Endothelial cell (in vitro differentiated cells): ENCODE measurements at regions not wholly inside any gene's neighbourhood (a gene's known extent, or its start where the extent isn't known, plus 50 kb on each side); places are given as distances from the start of the nearest gene placed in this dataset.
"Not testable (repeated sequence)": the region's sequence is repeated elsewhere in the genome, so short reads cannot be mapped to it uniquely, and the experiment has no call there.

Experiments used
- DNase-seq: peaks from one replicate; pipeline ENCODE4 v3.0.0; 2021; ENCODE audit warnings: low spot score
- H3K27ac Mint-ChIP-seq: one replicate; pipeline ENCODE4 v1.8.0; 2021; ENCODE audit warnings: mixed read lengths, inconsistent platforms; ENCODE audit not compliant: unreplicated experiment
- H3K27me3 Mint-ChIP-seq: one replicate; pipeline ENCODE4 v1.8.0; 2021; ENCODE audit warnings: mild to moderate bottlenecking, moderate library complexity, mixed read lengths, inconsistent platforms; ENCODE audit not compliant: unreplicated experiment
- H3K36me3 Mint-ChIP-seq: one replicate; pipeline ENCODE4 v1.8.0; 2021; ENCODE audit warnings: mild to moderate bottlenecking, low read depth, mixed read lengths, inconsistent platforms; ENCODE audit not compliant: unreplicated experiment
- H3K4me1 Mint-ChIP-seq: one replicate; pipeline ENCODE4 v1.8.0; 2021; ENCODE audit warnings: mild to moderate bottlenecking, mixed read lengths, inconsistent platforms; ENCODE audit not compliant: unreplicated experiment
- H3K4me3 Mint-ChIP-seq: one replicate; pipeline ENCODE4 v1.8.0; 2021; ENCODE audit warnings: mild to moderate bottlenecking, mixed read lengths, inconsistent platforms; ENCODE audit not compliant: unreplicated experiment
- H3K9me3 Mint-ChIP-seq: one replicate; pipeline ENCODE4 v1.8.0; 2021; ENCODE audit warnings: mixed read lengths, inconsistent platforms; ENCODE audit not compliant: unreplicated experiment
- CTCF ChIP-seq: fragments of 200-600 bp; sonication (generic); IDR thresholded peaks from one replicate; pipeline ENCODE4 v1.5.0; 2021; ENCODE audit warnings: antibody characterized with exemption; ENCODE audit not compliant: unreplicated experiment

GRCh38 chr4:134085496-134085895 lies 116.1 kb downstream of the PABPC4L start:
- H3K36me3 Mint-ChIP-seq: no peaks in the 10 kb centered on the region
- no peaks in the 10 kb centered on the region for H3K4me1 Mint-ChIP-seq
- DNase-seq: no peak
- no peak for TF ChIP-seq CTCF
- no peaks in the 10 kb centered on the region for H3K9me3 Mint-ChIP-seq
- H3K4me3 Mint-ChIP-seq: no peak overlapping the region
- no peaks in the 10 kb centered on the region for H3K27me3 Mint-ChIP-seq
- H3K27ac Mint-ChIP-seq: no peak overlapping the region

DNA sequence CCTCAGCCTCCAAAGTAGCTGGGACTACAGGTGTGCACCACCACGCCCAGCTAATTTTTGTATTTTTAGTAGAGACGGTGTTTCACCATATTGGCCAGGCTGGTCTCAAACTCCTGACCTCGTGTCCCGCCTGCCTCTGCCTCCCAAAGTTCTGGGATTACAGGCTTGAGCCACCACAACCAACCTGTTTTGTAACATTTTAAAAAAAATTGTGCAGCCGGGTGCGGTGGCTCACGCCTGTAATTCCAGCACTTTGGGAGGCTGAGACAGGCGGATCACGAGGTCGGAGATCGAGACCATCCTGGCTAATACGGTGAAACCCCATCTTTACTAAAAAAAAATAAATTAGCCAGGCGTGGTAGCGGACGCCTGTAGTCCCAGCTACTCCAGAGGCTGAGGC lies 122.5 kb downstream of the PABPC4L start:
- H3K27me3 Mint-ChIP-seq, H3K27ac Mint-ChIP-seq, DNase-seq, H3K36me3 Mint-ChIP-seq, H3K4me3 Mint-ChIP-seq, H3K9me3 Mint-ChIP-seq, H3K4me1 Mint-ChIP-seq: not testable (repeated sequence)

GRCh38 chr4:134078230-134078914 lies 123.2 kb downstream of the PABPC4L start:
- H3K27me3 Mint-ChIP-seq: peaks cover 2% of the 10 kb centered on the region
- no peak for TF ChIP-seq CTCF
- H3K27ac Mint-ChIP-seq: no peak overlapping the region
- no peaks in the 10 kb centered on the region for H3K36me3 Mint-ChIP-seq
- H3K9me3 Mint-ChIP-seq: no peaks in the 10 kb centered on the region
- H3K4me1 Mint-ChIP-seq: no peaks in the 10 kb centered on the region
- no peak overlapping the region for H3K4me3 Mint-ChIP-seq
- no peak for DNase-seq

DNA sequence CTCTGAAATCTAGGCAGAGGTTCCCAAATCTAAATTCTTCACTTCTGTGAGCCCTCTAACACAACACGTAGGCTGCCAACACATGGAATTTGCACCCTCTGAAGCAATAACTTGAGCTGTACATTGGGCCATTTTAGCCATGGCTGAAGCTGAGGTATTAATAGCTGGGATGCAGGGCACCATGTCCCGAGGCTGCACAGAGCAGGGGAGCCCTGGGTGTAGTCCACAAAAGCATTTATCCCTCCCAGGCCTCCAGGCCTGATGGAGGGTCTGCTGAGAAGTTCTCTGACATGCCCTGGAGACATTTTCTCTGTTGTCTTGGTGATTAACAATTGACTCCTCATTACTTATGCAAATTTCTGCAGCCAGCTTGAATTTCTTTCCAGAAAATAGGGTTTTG lies 127.9 kb downstream of the PABPC4L start:
- no peak for DNase-seq
- Mint-ChIP-seq H3K36me3 (no peaks in the 10 kb centered on the region), H3K9me3 (peaks cover 4% of the 10 kb centered on the region), H3K27me3 (peaks cover 2% of the 10 kb centered on the region), H3K4me1 (no peaks in the 10 kb centered on the region), H3K4me3 (no peak overlapping the region), H3K27ac (no peak overlapping the region)
- TF ChIP-seq CTCF: no peak

DNA sequence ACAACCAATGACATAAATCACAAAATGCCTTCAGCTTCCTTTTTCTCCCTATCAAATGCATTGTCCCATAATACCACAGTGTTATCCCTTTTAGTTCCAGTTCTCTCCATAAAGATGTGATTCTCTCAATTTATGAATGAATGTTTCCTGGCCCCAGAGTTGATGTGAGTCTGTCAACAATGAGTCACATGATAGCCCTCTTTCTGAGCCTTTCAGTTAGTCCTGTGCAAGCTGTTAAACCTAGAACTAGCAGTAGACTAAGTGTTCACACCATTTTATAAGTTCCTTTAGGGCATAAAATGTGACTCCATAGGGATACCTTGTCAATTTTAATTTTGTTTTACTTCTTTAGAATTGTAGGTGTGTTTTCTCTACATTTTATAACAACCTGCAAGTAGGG lies 129.5 kb downstream of the PABPC4L start:
- H3K4me3 Mint-ChIP-seq: no peak overlapping the region
- TF ChIP-seq CTCF: no peak
- no peak for DNase-seq
- peaks cover 4% of the 10 kb centered on the region for H3K9me3 Mint-ChIP-seq
- H3K27ac Mint-ChIP-seq: no peak overlapping the region
- peaks cover 3% of the 10 kb centered on the region for H3K27me3 Mint-ChIP-seq
- no peaks in the 10 kb centered on the region for H3K36me3 Mint-ChIP-seq
- no peaks in the 10 kb centered on the region for H3K4me1 Mint-ChIP-seq
